Fibroblast of lung (primary cell): ENCODE measurements at regions not wholly inside any gene's neighbourhood (a gene's known extent, or its start where the extent isn't known, plus 50 kb on each side); places are given as distances from the start of the nearest gene placed in this dataset.
A peak's percentile ranks its signal among the peaks of the same experiment; 100 is the strongest.

ENCODE experiments used
- DNase-seq, 2 donors: peaks; one replicate each; pipeline versions ENCODE4 v3.0.0 to v3.0.0-alpha.2; 2010; ENCODE audit warnings: low read depth in 2 of 2
- H2AFZ ChIP-seq: 2 replicates; pipeline ENCODE4 v1.5.1; 2012; ENCODE audit warnings: low read length, control low read depth, inconsistent platforms
- H3K27ac ChIP-seq: 2 replicates; pipeline ENCODE4 v1.5.1; 2011; ENCODE audit warnings: low read length, control low read depth; ENCODE audit not compliant: insufficient read depth
- H3K27me3 ChIP-seq: 2 replicates; pipeline ENCODE4 v1.5.1; 2011; ENCODE audit warnings: mild to moderate bottlenecking, low read length; ENCODE audit not compliant: control insufficient read depth, insufficient read depth
- H3K36me3 ChIP-seq: 2 replicates; pipeline ENCODE4 v1.5.1; 2011; ENCODE audit warnings: low read length; ENCODE audit not compliant: control insufficient read depth, insufficient read depth
- H3K4me1 ChIP-seq: 2 replicates; pipeline ENCODE4 v1.5.1; 2011; ENCODE audit warnings: low read length; ENCODE audit not compliant: control insufficient read depth, insufficient read depth; ENCODE audit errors: extremely low read depth
- H3K4me2 ChIP-seq: 2 replicates; pipeline ENCODE4 v1.5.1; 2011; ENCODE audit warnings: low read length, control low read depth; ENCODE audit not compliant: insufficient read depth; ENCODE audit errors: extremely low read depth
- H3K4me3 ChIP-seq, 4 experiments: fragments of 200-600 bp in 1 of 4; sonication (generic) in 1 of 4; replicated peaks in 1 of 4; 2 replicates each; pipeline ENCODE4 v1.5.1; 2011 to 2016; ENCODE audit warnings: low read length in 4 of 4, low read depth in 3 of 4, mild to moderate bottlenecking in 3 of 4, control low read depth in 2 of 4, inconsistent platforms in 1 of 4, mixed read lengths in 1 of 4; ENCODE audit not compliant: insufficient read depth in 1 of 4; ENCODE audit errors: control extremely low read depth in 1 of 4
- H3K79me2 ChIP-seq: 2 replicates; pipeline ENCODE4 v1.5.1; 2012; ENCODE audit warnings: mild to moderate bottlenecking, low read length, inconsistent platforms; ENCODE audit not compliant: control insufficient read depth, insufficient read depth
- H3K9ac ChIP-seq: 2 replicates; pipeline ENCODE4 v1.5.1; 2011; ENCODE audit warnings: mild to moderate bottlenecking, low read length, control low read depth; ENCODE audit not compliant: insufficient read depth
- H3K9me3 ChIP-seq: 2 replicates; pipeline ENCODE4 v1.5.1; 2012; ENCODE audit warnings: low read depth, low read length; ENCODE audit not compliant: control insufficient read depth, insufficient read depth
- H4K20me1 ChIP-seq: 2 replicates; pipeline ENCODE4 v1.5.1; 2011; ENCODE audit warnings: low read length; ENCODE audit not compliant: control insufficient read depth, insufficient read depth; ENCODE audit errors: extremely low read depth
- EZH2 ChIP-seq: IDR thresholded peaks from 2 replicates; pipeline ENCODE4 v1.5.1; 2012; ENCODE audit warnings: low read length, control low read depth, mild to moderate bottlenecking; ENCODE audit errors: missing control alignments
- TF ChIP-seq, protein P1 (sequence below), 2 donors: IDR thresholded peaks in 1 of 2; conservative IDR thresholded peaks in 1 of 2; 1 replicate in 1 of 2; 2 replicates in 1 of 2; pipeline ENCODE4 v1.5.1; 2011 to 2012; ENCODE audit warnings: low read length in 2 of 2, control low read depth in 1 of 2, inconsistent platforms in 1 of 2, low read depth in 1 of 2, mild to moderate bottlenecking in 1 of 2

DNA sequence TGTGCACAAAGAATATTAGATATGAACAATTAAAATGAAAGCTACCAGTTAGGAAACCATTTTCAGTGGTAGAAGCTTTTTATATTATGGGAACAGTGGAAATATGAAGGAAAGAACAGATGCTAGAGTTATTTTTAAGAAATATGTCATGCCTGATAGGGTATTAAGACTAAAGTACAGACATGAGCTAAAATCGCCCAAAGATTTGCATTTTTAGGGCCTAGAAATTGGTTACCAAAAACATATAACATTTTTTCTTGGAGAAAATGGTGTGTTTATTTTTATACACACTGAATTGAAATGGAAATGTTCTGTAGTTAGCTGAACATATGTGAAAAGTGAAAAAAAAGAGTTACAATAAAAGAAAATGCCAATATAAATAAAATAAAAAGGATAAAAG is 441.9 kb downstream of the TLL1 start:
- H3K79me2 ChIP-seq = no peaks in the 10 kb centered on the region

GRCh38 chr4:166315721-166316467 is 442.9 kb downstream of the TLL1 start:
- Histone ChIP-seq H3K9me3 (no peaks in the 10 kb centered on the region), H3K27me3 (no peaks in the 10 kb centered on the region), H2AFZ (no peak overlapping the region), H3K36me3 (no peaks in the 10 kb centered on the region), H3K4me3 (no peak overlapping the region), H3K4me2 (no peak overlapping the region), H3K4me1 (no peaks in the 10 kb centered on the region), H3K27ac (no peak overlapping the region), H4K20me1 (no peaks in the 10 kb centered on the region), H3K79me2 (no peaks in the 10 kb centered on the region), H3K9ac (no peak overlapping the region)
- TF ChIP-seq, protein P1, sequence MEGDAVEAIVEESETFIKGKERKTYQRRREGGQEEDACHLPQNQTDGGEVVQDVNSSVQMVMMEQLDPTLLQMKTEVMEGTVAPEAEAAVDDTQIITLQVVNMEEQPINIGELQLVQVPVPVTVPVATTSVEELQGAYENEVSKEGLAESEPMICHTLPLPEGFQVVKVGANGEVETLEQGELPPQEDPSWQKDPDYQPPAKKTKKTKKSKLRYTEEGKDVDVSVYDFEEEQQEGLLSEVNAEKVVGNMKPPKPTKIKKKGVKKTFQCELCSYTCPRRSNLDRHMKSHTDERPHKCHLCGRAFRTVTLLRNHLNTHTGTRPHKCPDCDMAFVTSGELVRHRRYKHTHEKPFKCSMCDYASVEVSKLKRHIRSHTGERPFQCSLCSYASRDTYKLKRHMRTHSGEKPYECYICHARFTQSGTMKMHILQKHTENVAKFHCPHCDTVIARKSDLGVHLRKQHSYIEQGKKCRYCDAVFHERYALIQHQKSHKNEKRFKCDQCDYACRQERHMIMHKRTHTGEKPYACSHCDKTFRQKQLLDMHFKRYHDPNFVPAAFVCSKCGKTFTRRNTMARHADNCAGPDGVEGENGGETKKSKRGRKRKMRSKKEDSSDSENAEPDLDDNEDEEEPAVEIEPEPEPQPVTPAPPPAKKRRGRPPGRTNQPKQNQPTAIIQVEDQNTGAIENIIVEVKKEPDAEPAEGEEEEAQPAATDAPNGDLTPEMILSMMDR (conservative IDR thresholded peaks at IDR 0.05 in 1 of 2, IDR thresholded peaks at IDR 0.05 in 1 of 2; ENCODE audit: low read depth in 1 of 2, low read length in 2 of 2) = no peak
- TF ChIP-seq EZH2 = no peak
- no peak for DNase-seq

More for the DNA sequence above, 441.9 kb downstream of the TLL1 start:
- Histone ChIP-seq H3K9me3 (no peaks in the 10 kb centered on the region), H4K20me1 (no peaks in the 10 kb centered on the region), H3K9ac (no peak overlapping the region), H3K4me3 (no peak overlapping the region), H3K36me3 (no peaks in the 10 kb centered on the region), H2AFZ (no peak overlapping the region), H3K4me2 (no peak overlapping the region), H3K4me1 (no peaks in the 10 kb centered on the region), H3K27ac (no peak overlapping the region), H3K27me3 (no peaks in the 10 kb centered on the region)
- TF ChIP-seq EZH2 = no peak
- TF ChIP-seq, protein P1 (conservative IDR thresholded peaks at IDR 0.05 in 1 of 2, IDR thresholded peaks at IDR 0.05 in 1 of 2; ENCODE audit: low read depth in 1 of 2, low read length in 2 of 2) = no peak
- DNase-seq = no peak

GRCh38 chr4:166318810-166319525 is 445.9 kb downstream of the TLL1 start:
- no peak overlapping the region for H3K4me3 ChIP-seq
- peak in 1 of 2 donors; percentile 95 for DNase-seq
- H3K4me2 ChIP-seq = no peak overlapping the region

More at GRCh38 chr4:166318810-166319525, 445.9 kb downstream of the TLL1 start:
- Histone ChIP-seq H3K9ac (no peak overlapping the region), H4K20me1 (no peaks in the 10 kb centered on the region), H3K9me3 (no peaks in the 10 kb centered on the region), H3K79me2 (no peaks in the 10 kb centered on the region), H3K27me3 (no peaks in the 10 kb centered on the region), H3K27ac (no peak overlapping the region), H3K36me3 (no peaks in the 10 kb centered on the region), H2AFZ (no peak overlapping the region), H3K4me1 (no peaks in the 10 kb centered on the region)
- no peak for TF ChIP-seq EZH2
- TF ChIP-seq, protein P1 (conservative IDR thresholded peaks at IDR 0.05 in 1 of 2, IDR thresholded peaks at IDR 0.05 in 1 of 2; ENCODE audit: low read depth in 1 of 2, low read length in 2 of 2) = no peak
